ENCODE measurements at regions not wholly inside any gene's neighbourhood (a gene's known extent, or its start where the extent isn't known, plus 50 kb on each side); places are given as distances from the start of the nearest gene placed in this dataset.

- TF ChIP-seq CTCF (tag by site-specific recombination; IDR thresholded peaks at IDR 0.05) = no peak
- TF ChIP-seq ATF2 (tag by site-specific recombination; IDR thresholded peaks at IDR 0.05; ENCODE audit: low read depth) = no peak
- no peak for TF ChIP-seq PRDM10 (tag by site-specific recombination; IDR thresholded peaks at IDR 0.05)
- no peak for TF ChIP-seq ZNF426 (tag by site-specific recombination; IDR thresholded peaks at IDR 0.05)
- no peak for TF ChIP-seq PRDM4 (tag by site-specific recombination; IDR thresholded peaks at IDR 0.05)
- no peak for TF ChIP-seq REST (tag by site-specific recombination; IDR thresholded peaks at IDR 0.05)
- no peak for TF ChIP-seq ZNF274 (IDR thresholded peaks at IDR 0.05; ENCODE audit: low read length)
- no peak for TF ChIP-seq ZNF274 (tag by site-specific recombination; IDR thresholded peaks at IDR 0.05; ENCODE audit: borderline replicate concordance)
- TF ChIP-seq ZBTB49 (tag by site-specific recombination; IDR thresholded peaks at IDR 0.05; ENCODE audit: low read depth) = no peak
- TF ChIP-seq ZNF292 (tag by site-specific recombination; IDR thresholded peaks at IDR 0.05; ENCODE audit: borderline replicate concordance, low read depth) = no peak
- TF ChIP-seq ZNF518A (tag by site-specific recombination; conservative IDR thresholded peaks at IDR 0.05; ENCODE audit: low read depth) = no peak
- TF ChIP-seq ZBTB44 (tag by site-specific recombination; IDR thresholded peaks at IDR 0.05) = no peak
- TF ChIP-seq ZNF677 (tag by site-specific recombination; IDR thresholded peaks at IDR 0.05) = no peak
- no peak for TF ChIP-seq ZNF335 (tag by site-specific recombination; conservative IDR thresholded peaks at IDR 0.05)
Observed at GRCh38 chr17:77845541-77846225, 112.8 kb upstream of the TNRC6C start.
